ENCODE measurements at regions not wholly inside any gene's neighbourhood (a gene's known extent, or its start where the extent isn't known, plus 50 kb on each side); places are given as distances from the start of the nearest gene placed in this dataset.

DNA sequence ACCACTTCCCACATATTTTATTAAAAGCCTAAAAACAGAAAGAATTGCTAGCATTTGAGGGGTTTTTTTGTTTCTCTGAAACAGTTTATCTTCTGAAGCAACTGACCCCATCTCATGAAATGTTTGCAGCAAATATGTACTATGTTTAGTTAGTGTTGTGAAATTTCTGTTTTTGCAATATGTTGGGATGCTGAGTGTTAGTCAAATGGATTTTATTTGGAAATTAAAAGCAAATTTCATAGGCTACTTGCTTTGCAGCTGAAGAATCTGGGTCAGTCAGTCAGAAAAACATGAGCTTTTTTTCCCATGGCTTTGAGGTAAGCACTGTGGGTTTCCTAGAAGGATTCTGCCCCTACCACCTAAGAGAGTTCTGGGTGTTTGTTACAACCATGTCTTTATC lies 184.9 kb upstream of the DKK2 start:
- H3K36me3 ChIP-seq (replicated peaks) = no peaks in the 10 kb centered on the region
- H3K27me3 ChIP-seq (replicated peaks) = no peaks in the 10 kb centered on the region
- no peak overlapping the region for H3K4me3 ChIP-seq (ENCODE audit: low read depth, low read length)
- no peak for DNase-seq
- TF ChIP-seq, protein P1, sequence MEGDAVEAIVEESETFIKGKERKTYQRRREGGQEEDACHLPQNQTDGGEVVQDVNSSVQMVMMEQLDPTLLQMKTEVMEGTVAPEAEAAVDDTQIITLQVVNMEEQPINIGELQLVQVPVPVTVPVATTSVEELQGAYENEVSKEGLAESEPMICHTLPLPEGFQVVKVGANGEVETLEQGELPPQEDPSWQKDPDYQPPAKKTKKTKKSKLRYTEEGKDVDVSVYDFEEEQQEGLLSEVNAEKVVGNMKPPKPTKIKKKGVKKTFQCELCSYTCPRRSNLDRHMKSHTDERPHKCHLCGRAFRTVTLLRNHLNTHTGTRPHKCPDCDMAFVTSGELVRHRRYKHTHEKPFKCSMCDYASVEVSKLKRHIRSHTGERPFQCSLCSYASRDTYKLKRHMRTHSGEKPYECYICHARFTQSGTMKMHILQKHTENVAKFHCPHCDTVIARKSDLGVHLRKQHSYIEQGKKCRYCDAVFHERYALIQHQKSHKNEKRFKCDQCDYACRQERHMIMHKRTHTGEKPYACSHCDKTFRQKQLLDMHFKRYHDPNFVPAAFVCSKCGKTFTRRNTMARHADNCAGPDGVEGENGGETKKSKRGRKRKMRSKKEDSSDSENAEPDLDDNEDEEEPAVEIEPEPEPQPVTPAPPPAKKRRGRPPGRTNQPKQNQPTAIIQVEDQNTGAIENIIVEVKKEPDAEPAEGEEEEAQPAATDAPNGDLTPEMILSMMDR (IDR thresholded peaks at IDR 0.05; ENCODE audit: low read depth, low read length, missing control alignments) = no peak
- in situ Hi-C loops (cut with HindIII; ENCODE audit: low pct_ligation_motif_present, low sequenced_read_pairs) = no loop called here
- H3K27ac ChIP-seq = no peak overlapping the region

- TF ChIP-seq, protein P1 (IDR thresholded peaks at IDR 0.05; ENCODE audit: low read depth, low read length, missing control alignments) = no peak
- Histone ChIP-seq H3K27ac (peak overlapping the region; percentile 51), H3K4me3 (ENCODE audit: low read depth, low read length) (no peak overlapping the region), H3K27me3 (replicated peaks) (no peaks in the 10 kb centered on the region), H3K36me3 (replicated peaks) (no peaks in the 10 kb centered on the region)
- in situ Hi-C loops (cut with HindIII; ENCODE audit: low pct_ligation_motif_present, low sequenced_read_pairs) = no loop called here
- peak; percentile 27 for DNase-seq
Measured at GRCh38 chr4:107219681-107220080, 183.6 kb upstream of the DKK2 start.

- DNase-seq = no peak
- in situ Hi-C loops (cut with HindIII; ENCODE audit: low pct_ligation_motif_present, low sequenced_read_pairs) = no loop called here
- no peak overlapping the region for H3K27ac ChIP-seq
Measured at GRCh38 chr4:107216379-107216778, 180.3 kb upstream of the DKK2 start.

GRCh38 chr4:107215222-107215621 lies 179.1 kb upstream of the DKK2 start:
- H3K27me3 ChIP-seq (replicated peaks) = no peaks in the 10 kb centered on the region
- H3K36me3 ChIP-seq (replicated peaks) = no peaks in the 10 kb centered on the region
- in situ Hi-C loops (cut with HindIII; ENCODE audit: low pct_ligation_motif_present, low sequenced_read_pairs) = no loop called here
- H3K27ac ChIP-seq = no peak overlapping the region
- TF ChIP-seq, protein P1 (IDR thresholded peaks at IDR 0.05; ENCODE audit: low read depth, low read length, missing control alignments) = no peak
- DNase-seq = no peak
- H3K4me3 ChIP-seq (ENCODE audit: low read depth, low read length) = no peak overlapping the region

More at GRCh38 chr4:107216379-107216778, 180.3 kb upstream of the DKK2 start:
- H3K36me3 ChIP-seq (replicated peaks) = no peaks in the 10 kb centered on the region
- no peaks in the 10 kb centered on the region for H3K27me3 ChIP-seq (replicated peaks)
- no peak overlapping the region for H3K4me3 ChIP-seq (ENCODE audit: low read depth, low read length)
- TF ChIP-seq, protein P1 (IDR thresholded peaks at IDR 0.05; ENCODE audit: low read depth, low read length, missing control alignments) = no peak

- in situ Hi-C loops (cut with HindIII; ENCODE audit: low pct_ligation_motif_present, low sequenced_read_pairs) = no loop called here
- H3K27ac ChIP-seq = no peak overlapping the region
- no peaks in the 10 kb centered on the region for H3K36me3 ChIP-seq (replicated peaks)
- H3K4me3 ChIP-seq (ENCODE audit: low read depth, low read length) = no peak overlapping the region
- no peaks in the 10 kb centered on the region for H3K27me3 ChIP-seq (replicated peaks)
- TF ChIP-seq, protein P1 (IDR thresholded peaks at IDR 0.05; ENCODE audit: low read depth, low read length, missing control alignments) = no peak
- no peak for DNase-seq
Measured at GRCh38 chr4:107213880-107214279, 177.8 kb upstream of the DKK2 start.

GRCh38 chr4:107213410-107213809 lies 177.3 kb upstream of the DKK2 start:
- H3K4me3 ChIP-seq (ENCODE audit: low read depth, low read length) = no peak overlapping the region
- no peaks in the 10 kb centered on the region for H3K36me3 ChIP-seq (replicated peaks)
- TF ChIP-seq, protein P1 (IDR thresholded peaks at IDR 0.05; ENCODE audit: low read depth, low read length, missing control alignments) = no peak
- no peak overlapping the region for H3K27ac ChIP-seq
- no peaks in the 10 kb centered on the region for H3K27me3 ChIP-seq (replicated peaks)
- DNase-seq = no peak
- in situ Hi-C loops (cut with HindIII; ENCODE audit: low pct_ligation_motif_present, low sequenced_read_pairs) = no loop called here
